ENCODE measurements at regions not wholly inside any gene's neighbourhood (a gene's known extent, or its start where the extent isn't known, plus 50 kb on each side); places are given as distances from the start of the nearest gene placed in this dataset.

GRCh38 chr6:168139121-168139520 lies 60.1 kb upstream of the FRMD1 start:
- no peak for DNase-seq
- H3K23me2 ChIP-seq (ENCODE audit: insufficient read length, low read depth, low read length, poor library complexity, severe bottlenecking) = no peaks in the 10 kb centered on the region
- Mint-ChIP-seq H3K27me3 (ENCODE audit: low read depth) (peaks cover 11% of the 10 kb centered on the region), H3K36me3 (ENCODE audit: insufficient read depth in 1 of 3, low read depth in 3 of 3) (no peaks in the 10 kb centered on the region), H3K4me3 (no peak overlapping the region), H3K4me1 (peaks cover 3 to 4% of the 10 kb centered on the region in 2 experiments; a peak in 2 of 4 replicates), H3K27ac (no peak overlapping the region), H3K9me3 (no peaks in the 10 kb centered on the region)
- no peak overlapping the region for H3K56ac ChIP-seq (ENCODE audit: insufficient read length, low read depth, low read length)
- no peaks in the 10 kb centered on the region for H4K20me1 ChIP-seq (ENCODE audit: control insufficient read depth, insufficient read depth, insufficient read length)
- H3K18ac ChIP-seq (ENCODE audit: insufficient read length, low read depth, low read length) = no peak overlapping the region
- H2AK5ac ChIP-seq (ENCODE audit: insufficient read length, low read length) = no peak overlapping the region
- H3K23ac ChIP-seq (ENCODE audit: insufficient read length, low read depth, low read length) = no peak overlapping the region
- H3K4me2 ChIP-seq (ENCODE audit: insufficient read depth, insufficient read length, low read length) = no peak overlapping the region
- H3K9me3 ChIP-seq (ENCODE audit: control insufficient read depth, low read depth, low read length) = no peaks in the 10 kb centered on the region
- H3K4ac ChIP-seq (ENCODE audit: low read depth, low read length) = no peak overlapping the region
- H3K4me1 ChIP-seq (ENCODE audit: insufficient read depth, low read length) = no peaks in the 10 kb centered on the region
- H3K79me1 ChIP-seq (ENCODE audit: insufficient read depth, low read depth, low read length, poor library complexity, severe bottlenecking) = no peaks in the 10 kb centered on the region
- H3K14ac ChIP-seq (ENCODE audit: insufficient read depth, low read length) = no peak overlapping the region
- no CpG with 5 or more reads among the region's 4 CpGs for WGBS (ENCODE audit: extremely low coverage, insufficient read length, low lambda C conversion rate)
- no peak overlapping the region for H2BK12ac ChIP-seq (ENCODE audit: insufficient read length, low read depth, low read length)
- no peaks in the 10 kb centered on the region for H3K27me3 ChIP-seq (ENCODE audit: insufficient read depth, low read length)
- H2BK120ac ChIP-seq (ENCODE audit: low read depth, low read length, poor library complexity, severe bottlenecking) = no peak overlapping the region
- no peak overlapping the region for H4K8ac ChIP-seq (replicated peaks; ENCODE audit: insufficient read length, low read depth, low read length)
- H4K5ac ChIP-seq (ENCODE audit: insufficient read length, low read depth, low read length) = no peak overlapping the region
- no peaks in the 10 kb centered on the region for H3K79me2 ChIP-seq (ENCODE audit: insufficient read depth, low read length)
- no peak overlapping the region for H2AFZ ChIP-seq (ENCODE audit: low read length)
- no peak overlapping the region for H3K9ac ChIP-seq (ENCODE audit: extremely low read depth, insufficient read length, low read length)
- no peak overlapping the region for H4K91ac ChIP-seq (ENCODE audit: insufficient read length, low read depth, low read length)
- H2BK20ac ChIP-seq (ENCODE audit: low read depth, low read length, poor library complexity, severe bottlenecking) = no peak overlapping the region
- H2BK5ac ChIP-seq (ENCODE audit: insufficient read length, low read length) = no peak overlapping the region
- H3T11ph ChIP-seq (ENCODE audit: low read length) = no peak overlapping the region
- H2BK15ac ChIP-seq (ENCODE audit: low read depth, low read length) = no peak overlapping the region
- TF ChIP-seq, protein P1, sequence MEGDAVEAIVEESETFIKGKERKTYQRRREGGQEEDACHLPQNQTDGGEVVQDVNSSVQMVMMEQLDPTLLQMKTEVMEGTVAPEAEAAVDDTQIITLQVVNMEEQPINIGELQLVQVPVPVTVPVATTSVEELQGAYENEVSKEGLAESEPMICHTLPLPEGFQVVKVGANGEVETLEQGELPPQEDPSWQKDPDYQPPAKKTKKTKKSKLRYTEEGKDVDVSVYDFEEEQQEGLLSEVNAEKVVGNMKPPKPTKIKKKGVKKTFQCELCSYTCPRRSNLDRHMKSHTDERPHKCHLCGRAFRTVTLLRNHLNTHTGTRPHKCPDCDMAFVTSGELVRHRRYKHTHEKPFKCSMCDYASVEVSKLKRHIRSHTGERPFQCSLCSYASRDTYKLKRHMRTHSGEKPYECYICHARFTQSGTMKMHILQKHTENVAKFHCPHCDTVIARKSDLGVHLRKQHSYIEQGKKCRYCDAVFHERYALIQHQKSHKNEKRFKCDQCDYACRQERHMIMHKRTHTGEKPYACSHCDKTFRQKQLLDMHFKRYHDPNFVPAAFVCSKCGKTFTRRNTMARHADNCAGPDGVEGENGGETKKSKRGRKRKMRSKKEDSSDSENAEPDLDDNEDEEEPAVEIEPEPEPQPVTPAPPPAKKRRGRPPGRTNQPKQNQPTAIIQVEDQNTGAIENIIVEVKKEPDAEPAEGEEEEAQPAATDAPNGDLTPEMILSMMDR (conservative IDR thresholded peaks at IDR 0.05) = no peak
- no peak overlapping the region for H3K27ac ChIP-seq (ENCODE audit: insufficient read length, low read depth, low read length)
